ENCODE measurements at regions not wholly inside any gene's neighbourhood (a gene's known extent, or its start where the extent isn't known, plus 50 kb on each side); places are given as distances from the start of the nearest gene placed in this dataset.

DNA sequence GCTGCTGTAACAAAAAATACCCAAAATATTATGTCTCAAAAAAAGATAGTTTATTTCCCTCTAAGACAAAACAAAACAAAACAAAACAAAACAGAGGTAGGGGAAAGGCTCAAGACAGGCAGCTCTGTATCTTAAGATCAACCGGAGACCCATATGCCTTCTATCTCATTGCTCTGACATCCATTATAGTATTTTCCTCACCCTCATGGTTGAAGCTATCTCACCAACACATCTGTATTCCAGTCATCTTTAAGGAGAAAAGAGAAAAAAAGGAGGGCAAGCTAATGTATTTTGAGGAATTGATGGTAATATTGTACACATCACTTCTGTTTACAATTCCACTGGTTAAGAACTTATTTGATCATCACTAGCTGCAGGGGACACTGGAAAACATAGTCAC lies 239.7 kb downstream of the ICOS start:
- H3K4me1 ChIP-seq (ENCODE audit: low read depth) = no peaks in the 10 kb centered on the region
- H3K36me3 ChIP-seq = no peaks in the 10 kb centered on the region
- H3K27ac ChIP-seq = no peak overlapping the region
- no peak for DNase-seq (ENCODE audit: low read depth in 1 of 2, low spot score in 1 of 2)
- TF ChIP-seq, protein P1, sequence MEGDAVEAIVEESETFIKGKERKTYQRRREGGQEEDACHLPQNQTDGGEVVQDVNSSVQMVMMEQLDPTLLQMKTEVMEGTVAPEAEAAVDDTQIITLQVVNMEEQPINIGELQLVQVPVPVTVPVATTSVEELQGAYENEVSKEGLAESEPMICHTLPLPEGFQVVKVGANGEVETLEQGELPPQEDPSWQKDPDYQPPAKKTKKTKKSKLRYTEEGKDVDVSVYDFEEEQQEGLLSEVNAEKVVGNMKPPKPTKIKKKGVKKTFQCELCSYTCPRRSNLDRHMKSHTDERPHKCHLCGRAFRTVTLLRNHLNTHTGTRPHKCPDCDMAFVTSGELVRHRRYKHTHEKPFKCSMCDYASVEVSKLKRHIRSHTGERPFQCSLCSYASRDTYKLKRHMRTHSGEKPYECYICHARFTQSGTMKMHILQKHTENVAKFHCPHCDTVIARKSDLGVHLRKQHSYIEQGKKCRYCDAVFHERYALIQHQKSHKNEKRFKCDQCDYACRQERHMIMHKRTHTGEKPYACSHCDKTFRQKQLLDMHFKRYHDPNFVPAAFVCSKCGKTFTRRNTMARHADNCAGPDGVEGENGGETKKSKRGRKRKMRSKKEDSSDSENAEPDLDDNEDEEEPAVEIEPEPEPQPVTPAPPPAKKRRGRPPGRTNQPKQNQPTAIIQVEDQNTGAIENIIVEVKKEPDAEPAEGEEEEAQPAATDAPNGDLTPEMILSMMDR (IDR thresholded peaks at IDR 0.05; ENCODE audit: low read depth, low read length) = no peak
- H3K9me3 ChIP-seq (ENCODE audit: low read depth) = no peaks in the 10 kb centered on the region
- no peak overlapping the region for H3K4me3 ChIP-seq
- no peaks in the 10 kb centered on the region for H3K27me3 ChIP-seq

DNA sequence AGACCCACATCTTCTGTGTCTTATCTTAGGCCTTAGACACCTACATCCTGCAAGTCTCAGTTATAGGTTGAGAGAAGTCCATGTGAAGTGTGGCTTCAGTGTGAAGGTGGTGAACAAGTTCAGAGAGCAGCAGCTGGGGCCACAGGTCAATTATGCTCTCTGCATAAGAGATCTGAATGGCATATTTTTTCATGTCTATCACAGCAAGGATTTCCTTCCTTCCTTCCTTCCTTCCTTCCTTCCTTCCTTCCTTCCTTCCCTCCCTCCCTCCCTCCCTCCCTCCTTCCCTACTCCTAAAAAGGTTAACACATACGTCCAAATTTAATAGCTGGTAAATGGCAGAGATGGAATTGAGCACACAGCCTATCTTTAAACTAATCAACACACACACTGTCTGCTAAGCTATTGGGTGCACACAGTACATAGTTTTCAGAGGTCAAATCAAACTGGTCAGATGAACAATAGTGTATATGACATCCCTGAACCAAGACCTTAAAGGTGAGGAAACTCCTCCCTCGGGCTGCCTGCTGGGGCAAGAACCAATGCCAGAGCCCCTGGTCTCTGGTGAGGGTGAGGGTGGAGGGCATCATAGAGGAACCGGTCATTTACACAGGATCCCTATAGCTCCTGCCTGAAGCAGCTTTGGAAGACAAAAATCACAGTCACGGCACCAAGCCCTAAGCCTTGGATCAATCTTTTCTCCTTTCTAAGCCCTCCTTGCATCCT lies 240.9 kb downstream of the ICOS start:
- TF ChIP-seq, protein P1 (IDR thresholded peaks at IDR 0.05; ENCODE audit: low read depth, low read length) = no peak
- no peaks in the 10 kb centered on the region for H3K36me3 ChIP-seq
- no peaks in the 10 kb centered on the region for H3K9me3 ChIP-seq (ENCODE audit: low read depth)
- DNase-seq (ENCODE audit: low read depth in 1 of 2, low spot score in 1 of 2) = no peak
- no peaks in the 10 kb centered on the region for H3K27me3 ChIP-seq
- no peak overlapping the region for H3K4me3 ChIP-seq
- H3K4me1 ChIP-seq (ENCODE audit: low read depth) = no peaks in the 10 kb centered on the region
- H3K27ac ChIP-seq = no peak overlapping the region

GRCh38 chr2:204177977-204178522 lies 241.5 kb downstream of the ICOS start:
- Histone ChIP-seq H3K4me3 (no peak overlapping the region), H3K9me3 (ENCODE audit: low read depth) (no peaks in the 10 kb centered on the region), H3K27ac (no peak overlapping the region), H3K27me3 (no peaks in the 10 kb centered on the region), H3K36me3 (no peaks in the 10 kb centered on the region), H3K4me1 (ENCODE audit: low read depth) (no peaks in the 10 kb centered on the region)
- DNase-seq (ENCODE audit: low read depth in 1 of 2, low spot score in 1 of 2) = peak; percentile 19 to 39
- TF ChIP-seq, protein P1 (IDR thresholded peaks at IDR 0.05; ENCODE audit: low read depth, low read length) = peak; percentile 61

DNA sequence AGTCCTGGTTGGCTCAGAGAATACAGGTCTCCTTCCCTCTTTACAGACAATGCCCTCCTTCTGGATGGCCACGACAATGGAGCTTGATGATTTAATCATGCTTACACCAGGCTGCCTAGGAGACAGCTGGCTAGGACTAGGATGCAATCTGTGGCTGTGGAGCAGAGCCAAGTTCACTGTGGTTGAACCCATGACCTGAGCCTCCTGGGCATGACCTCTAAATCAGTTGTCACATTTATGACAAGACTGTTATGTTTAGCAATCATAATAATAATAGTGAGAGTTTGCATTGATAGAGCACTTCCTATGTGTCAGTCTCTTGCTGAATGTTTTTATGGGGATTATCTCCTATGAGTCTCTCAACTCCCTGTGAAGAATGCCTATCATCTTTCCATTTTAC lies 244.1 kb downstream of the ICOS start:
- TF ChIP-seq, protein P1 (IDR thresholded peaks at IDR 0.05; ENCODE audit: low read depth, low read length) = no peak
- no peaks in the 10 kb centered on the region for H3K4me1 ChIP-seq (ENCODE audit: low read depth)
- no peak for DNase-seq (ENCODE audit: low read depth in 1 of 2, low spot score in 1 of 2)

GRCh38 chr2:204183608-204184007 lies 247.0 kb downstream of the ICOS start:
- H3K4me3 ChIP-seq = no peak overlapping the region
- TF ChIP-seq, protein P1 (IDR thresholded peaks at IDR 0.05; ENCODE audit: low read depth, low read length) = no peak
- no peak overlapping the region for H3K27ac ChIP-seq
- no peaks in the 10 kb centered on the region for H3K36me3 ChIP-seq
- H3K9me3 ChIP-seq (ENCODE audit: low read depth) = no peaks in the 10 kb centered on the region
- H3K4me1 ChIP-seq (ENCODE audit: low read depth) = no peaks in the 10 kb centered on the region
- H3K27me3 ChIP-seq = no peaks in the 10 kb centered on the region
- no peak for DNase-seq (ENCODE audit: low read depth in 1 of 2, low spot score in 1 of 2)

More for the DNA sequence above, 244.1 kb downstream of the ICOS start:
- Histone ChIP-seq H3K36me3 (no peaks in the 10 kb centered on the region), H3K4me3 (no peak overlapping the region), H3K9me3 (ENCODE audit: low read depth) (no peaks in the 10 kb centered on the region), H3K27ac (no peak overlapping the region), H3K27me3 (no peaks in the 10 kb centered on the region)
